SH-SY5Y (cell line): ENCODE measurements at regions not wholly inside any gene's neighbourhood (a gene's known extent, or its start where the extent isn't known, plus 50 kb on each side); places are given as distances from the start of the nearest gene placed in this dataset.

ENCODE experiments used
- GATA2 ChIP-seq: IDR thresholded peaks from 2 replicates; pipeline ENCODE4 v1.6.1; 2011; ENCODE audit warnings: mild to moderate bottlenecking, low read depth, low read length
- GATA3 ChIP-seq: IDR thresholded peaks from 2 replicates; pipeline ENCODE4 v1.6.1; 2011; ENCODE audit warnings: low read depth, mild to moderate bottlenecking, low read length, moderate library complexity

DNA sequence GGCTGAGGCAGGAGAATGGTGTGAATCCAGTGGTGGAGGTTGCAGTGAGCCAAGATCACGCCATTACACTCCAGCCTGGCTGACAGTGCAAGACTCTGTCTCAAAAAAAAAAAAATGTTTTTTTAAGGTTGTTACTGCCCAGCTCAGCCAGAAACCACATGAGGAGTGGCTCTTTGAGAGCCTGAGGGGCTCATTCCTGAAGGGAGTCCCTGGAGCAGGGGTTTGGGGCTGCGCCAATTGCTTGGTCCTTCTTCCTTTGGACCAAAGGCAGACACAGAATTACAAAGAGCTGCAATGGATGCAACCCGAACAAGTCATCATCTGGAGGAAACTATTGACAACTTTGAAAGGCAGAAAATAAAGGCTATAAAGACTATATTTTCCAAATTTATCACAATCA lies 60.6 kb upstream of the WWC2 start:
- TF ChIP-seq GATA3 (no peak), GATA2 (no peak)

DNA sequence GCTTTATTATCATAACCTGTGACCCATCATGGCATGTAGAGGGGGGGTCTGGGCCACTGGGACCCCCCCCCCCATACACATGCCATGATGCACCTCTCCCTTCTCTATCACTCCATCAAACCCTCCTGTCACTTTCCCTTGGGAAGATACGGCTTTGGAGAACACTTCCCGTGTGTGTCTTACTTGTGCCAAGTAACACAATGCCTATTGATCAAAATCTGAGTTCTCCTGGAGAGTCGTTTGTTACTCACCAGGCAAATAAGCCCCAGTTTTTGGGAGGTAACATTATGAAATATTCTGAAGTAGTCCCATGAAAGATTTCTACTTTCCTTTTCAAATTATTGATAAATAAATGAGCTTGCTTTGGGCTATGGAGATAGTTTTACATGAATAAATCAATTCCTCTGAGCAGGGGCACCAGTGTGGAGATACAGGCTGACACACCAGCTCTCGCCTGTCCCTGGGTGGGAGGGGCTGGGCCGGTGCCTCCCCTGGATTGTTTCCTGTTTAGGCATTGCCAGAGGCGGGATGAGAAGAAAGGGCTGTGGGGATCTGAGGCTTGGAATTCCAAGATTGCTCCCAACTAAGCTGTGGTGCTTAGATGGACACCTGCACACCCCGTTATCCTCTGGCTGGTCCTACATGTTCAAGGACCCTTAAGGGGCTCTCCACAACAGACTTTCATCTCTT lies 63.2 kb upstream of the WWC2 start:
- no peak for TF ChIP-seq GATA3
- TF ChIP-seq GATA2, result no peak

GRCh38 chr4:183035256-183035655 lies 63.8 kb upstream of the WWC2 start:
- no peak for TF ChIP-seq GATA3

- TF ChIP-seq GATA2, result no peak
- no peak for TF ChIP-seq GATA3
These were observed 68.2 kb upstream of the WWC2 start for GRCh38 chr4:183030823-183031222.

- no peak for TF ChIP-seq GATA2
- TF ChIP-seq GATA3, result no peak
These were observed 68.7 kb upstream of the WWC2 start for GRCh38 chr4:183030309-183030708.

DNA sequence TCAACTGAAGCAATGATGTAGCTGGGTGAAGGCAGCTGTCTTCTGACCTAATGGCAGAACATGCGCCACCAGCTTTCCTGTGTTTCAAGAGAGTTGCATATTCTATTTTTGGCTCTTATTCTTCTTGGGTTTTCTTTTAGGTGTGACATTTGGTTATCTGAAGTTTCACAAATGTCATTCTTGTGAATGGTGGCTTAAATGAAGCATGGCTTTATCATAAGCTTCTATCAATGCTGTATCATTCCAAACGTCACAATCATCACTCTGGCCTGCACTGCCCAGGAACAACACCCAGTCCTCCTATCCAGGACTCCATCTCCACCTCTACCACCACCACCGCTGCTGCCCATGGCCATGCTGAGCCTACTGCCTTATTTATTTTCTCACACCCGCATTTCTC lies 69.7 kb upstream of the WWC2 start:
- no peak for TF ChIP-seq GATA2
- TF ChIP-seq GATA3, result no peak

DNA sequence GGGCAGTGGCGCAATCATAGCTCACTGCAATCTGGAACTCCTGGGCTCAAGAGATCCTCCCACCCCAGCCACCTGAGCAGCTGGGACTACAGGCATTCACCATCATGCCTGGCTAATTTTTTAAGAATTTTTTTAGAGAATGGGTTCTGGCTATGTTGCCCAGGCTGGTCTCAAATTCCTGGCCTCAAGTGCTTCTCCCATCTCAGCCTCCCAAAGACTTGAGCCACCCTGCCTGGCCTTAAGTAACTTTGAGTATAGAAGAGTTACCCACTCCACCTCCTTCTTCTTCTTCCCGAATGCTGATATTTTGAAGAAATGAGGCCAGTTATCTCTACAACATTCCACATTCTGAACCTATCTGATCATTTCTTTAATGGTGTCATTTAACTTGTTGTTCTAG lies 72.4 kb upstream of the WWC2 start:
- no peak for TF ChIP-seq GATA2
- TF ChIP-seq GATA3, result no peak

- TF ChIP-seq GATA2 (no peak), GATA3 (no peak)
These were observed 76.4 kb upstream of the WWC2 start for GRCh38 chr4:183022617-183023016.

DNA sequence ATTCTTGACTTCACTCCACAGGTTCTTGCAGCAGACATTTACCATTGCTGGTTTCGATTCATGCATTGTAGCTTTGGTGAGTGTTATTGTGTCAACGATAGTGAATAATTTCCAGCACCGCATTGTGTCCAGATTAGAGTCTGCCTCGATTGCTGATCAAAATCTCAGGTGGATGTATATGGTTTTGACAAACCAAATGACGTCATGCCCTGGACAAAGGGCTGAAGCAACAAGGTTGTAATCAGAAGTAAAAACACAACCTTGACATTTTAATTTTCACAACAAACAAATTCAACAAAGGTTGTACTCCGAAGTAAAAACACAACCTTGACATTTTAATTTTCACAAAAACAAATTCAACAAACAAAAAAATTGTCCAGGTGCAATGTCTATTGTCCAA lies 81.1 kb upstream of the WWC2 start:
- no peak for TF ChIP-seq GATA3
- no peak for TF ChIP-seq GATA2

GRCh38 chr4:183014361-183015084 lies 84.5 kb upstream of the WWC2 start:
- no peak for TF ChIP-seq GATA2
- no peak for TF ChIP-seq GATA3

DNA sequence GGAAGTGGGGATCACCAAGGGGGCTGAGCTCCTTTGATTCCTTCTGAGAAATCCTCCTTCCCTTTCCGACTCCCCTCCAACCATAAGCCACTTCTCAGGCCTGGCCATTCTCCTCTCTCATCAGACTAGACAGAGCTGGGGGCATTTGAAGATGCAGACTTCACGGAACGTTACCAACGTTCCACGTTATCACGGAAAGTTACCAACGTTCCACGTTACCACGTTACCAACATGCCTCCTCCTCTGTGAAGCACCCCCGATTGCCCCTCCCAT lies 85.4 kb upstream of the WWC2 start:
- no peak for TF ChIP-seq GATA3
- no peak for TF ChIP-seq GATA2

GRCh38 chr4:183012879-183013729 lies 86.0 kb upstream of the WWC2 start:
- TF ChIP-seq GATA3 (no peak), GATA2 (no peak)

DNA sequence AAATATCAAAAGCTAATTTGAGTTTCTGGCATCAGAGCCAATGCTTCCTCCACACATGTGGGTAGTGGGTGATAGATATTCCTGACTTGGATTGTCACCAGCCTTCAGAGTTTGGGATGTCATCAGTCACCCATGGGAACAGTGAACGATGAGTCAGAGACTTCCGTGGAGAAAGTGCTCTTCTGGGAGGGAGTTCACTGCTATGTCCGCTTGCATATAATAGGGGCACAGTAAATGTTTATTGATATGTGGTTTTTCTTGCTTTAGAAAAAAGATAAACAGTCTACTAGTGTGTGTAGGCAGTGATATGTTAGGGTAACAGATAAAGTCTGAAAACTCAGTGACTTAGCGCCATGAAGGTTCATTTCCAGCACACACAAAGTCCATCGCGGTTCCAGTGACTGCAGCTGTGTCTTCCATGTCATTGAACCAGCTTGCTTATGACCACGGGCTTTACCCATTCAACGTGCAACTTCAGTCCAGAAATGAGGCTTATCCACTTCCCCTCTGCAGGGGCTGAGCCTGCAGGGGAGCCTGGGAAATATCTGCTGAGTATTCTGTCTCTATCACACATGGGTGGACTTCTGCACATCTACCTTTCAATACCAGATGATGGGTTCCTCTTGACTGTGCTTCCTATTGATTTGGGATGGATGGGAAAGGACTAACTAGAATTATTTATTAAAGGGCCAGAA lies 87.7 kb upstream of the WWC2 start:
- TF ChIP-seq GATA3 (no peak), GATA2 (no peak)

GRCh38 chr4:183008492-183008891 lies 90.6 kb upstream of the WWC2 start:
- no peak for TF ChIP-seq GATA3
